ENCODE measurements at regions not wholly inside any gene's neighbourhood (a gene's known extent, or its start where the extent isn't known, plus 50 kb on each side); places are given as distances from the start of the nearest gene placed in this dataset.
"Not testable (repeated sequence)": the region's sequence is repeated elsewhere in the genome, so short reads cannot be mapped to it uniquely, and the experiment has no call there.

- H3K4me3 Mint-ChIP-seq; H3K27ac Mint-ChIP-seq; H3K27me3 Mint-ChIP-seq (ENCODE audit: low read depth); DNase-seq; H3K9me3 Mint-ChIP-seq: not testable (repeated sequence)
- H3K4me1 Mint-ChIP-seq (ENCODE audit: low read depth): peaks cover 26% of the 10 kb centered on the region
- ATAC-seq (replicated peaks in 1 of 2): peak in 1 of 2 donors; percentile 12
- peaks cover 7 to 19% of the 10 kb centered on the region in 2 donors for H3K36me3 Mint-ChIP-seq (ENCODE audit: insufficient read depth in 2 of 2)
These were observed 136.0 kb downstream of the FOXD4L6 start for GRCh38 chr9:40992472-40992821.

- ATAC-seq (replicated peaks in 1 of 2) (peak; percentile 99), DNase-seq (peak; percentile 95 to 99)
- H3K4me3 Mint-ChIP-seq; H3K27ac Mint-ChIP-seq; H3K27me3 Mint-ChIP-seq (ENCODE audit: low read depth); H3K9me3 Mint-ChIP-seq: not testable (repeated sequence)
- peaks cover 22% of the 10 kb centered on the region for H3K4me1 Mint-ChIP-seq (ENCODE audit: low read depth)
- peaks cover 6 to 15% of the 10 kb centered on the region in 2 donors for H3K36me3 Mint-ChIP-seq (ENCODE audit: insufficient read depth in 2 of 2)
These were observed 136.6 kb downstream of the FOXD4L6 start for GRCh38 chr9:40991741-40992471.

GRCh38 chr9:40991100-40991740 lies 137.3 kb downstream of the FOXD4L6 start:
- DNase-seq: peak in 1 of 2 donors; percentile 25
- H3K36me3 Mint-ChIP-seq (ENCODE audit: insufficient read depth in 2 of 2): peaks cover 6 to 13% of the 10 kb centered on the region in 2 donors
- H3K27ac Mint-ChIP-seq; H3K27me3 Mint-ChIP-seq (ENCODE audit: low read depth); H3K4me3 Mint-ChIP-seq; H3K9me3 Mint-ChIP-seq; ATAC-seq (replicated peaks in 1 of 2): not testable (repeated sequence)
- peaks cover 18% of the 10 kb centered on the region for H3K4me1 Mint-ChIP-seq (ENCODE audit: low read depth)

- H3K4me1 Mint-ChIP-seq (ENCODE audit: low read depth); ATAC-seq (replicated peaks in 1 of 2); DNase-seq; H3K27ac Mint-ChIP-seq; H3K4me3 Mint-ChIP-seq; H3K27me3 Mint-ChIP-seq (ENCODE audit: low read depth); H3K9me3 Mint-ChIP-seq; H3K36me3 Mint-ChIP-seq (ENCODE audit: insufficient read depth in 2 of 2): not testable (repeated sequence)
These were observed 142.1 kb downstream of the FOXD4L6 start for GRCh38 chr9:40986332-40986731.

GRCh38 chr9:40975351-40975750 lies 153.1 kb downstream of the FOXD4L6 start:
- H3K27me3 Mint-ChIP-seq (ENCODE audit: low read depth); H3K9me3 Mint-ChIP-seq; ATAC-seq (replicated peaks in 1 of 2); H3K27ac Mint-ChIP-seq; DNase-seq; H3K36me3 Mint-ChIP-seq (ENCODE audit: insufficient read depth in 2 of 2); H3K4me1 Mint-ChIP-seq (ENCODE audit: low read depth); H3K4me3 Mint-ChIP-seq: not testable (repeated sequence)

- not testable (repeated sequence) for H3K4me1 Mint-ChIP-seq (ENCODE audit: low read depth); H3K36me3 Mint-ChIP-seq (ENCODE audit: insufficient read depth in 2 of 2); H3K27ac Mint-ChIP-seq; H3K27me3 Mint-ChIP-seq (ENCODE audit: low read depth); H3K4me3 Mint-ChIP-seq; ATAC-seq (replicated peaks in 1 of 2); DNase-seq; H3K9me3 Mint-ChIP-seq
These were observed 153.6 kb downstream of the FOXD4L6 start for GRCh38 chr9:40974912-40975311.

GRCh38 chr9:40971773-40972172 lies 156.7 kb downstream of the FOXD4L6 start:
- not testable (repeated sequence) for H3K4me1 Mint-ChIP-seq (ENCODE audit: low read depth); H3K27me3 Mint-ChIP-seq (ENCODE audit: low read depth); H3K36me3 Mint-ChIP-seq (ENCODE audit: insufficient read depth in 2 of 2); DNase-seq; H3K27ac Mint-ChIP-seq; H3K9me3 Mint-ChIP-seq; ATAC-seq (replicated peaks in 1 of 2); H3K4me3 Mint-ChIP-seq

- ATAC-seq (replicated peaks in 1 of 2); H3K27ac Mint-ChIP-seq; H3K36me3 Mint-ChIP-seq (ENCODE audit: insufficient read depth in 2 of 2); H3K9me3 Mint-ChIP-seq; DNase-seq; H3K4me3 Mint-ChIP-seq; H3K27me3 Mint-ChIP-seq (ENCODE audit: low read depth); H3K4me1 Mint-ChIP-seq (ENCODE audit: low read depth): not testable (repeated sequence)
These were observed 158.1 kb downstream of the FOXD4L6 start for GRCh38 chr9:40970340-40970739.

GRCh38 chr9:40962461-40962860 lies 166.0 kb downstream of the FOXD4L6 start:
- not testable (repeated sequence) for H3K27me3 Mint-ChIP-seq (ENCODE audit: low read depth); DNase-seq; H3K9me3 Mint-ChIP-seq; H3K27ac Mint-ChIP-seq; H3K36me3 Mint-ChIP-seq (ENCODE audit: insufficient read depth in 2 of 2); H3K4me3 Mint-ChIP-seq; ATAC-seq (replicated peaks in 1 of 2); H3K4me1 Mint-ChIP-seq (ENCODE audit: low read depth)

- not testable (repeated sequence) for H3K4me3 Mint-ChIP-seq; H3K4me1 Mint-ChIP-seq (ENCODE audit: low read depth); H3K9me3 Mint-ChIP-seq; ATAC-seq (replicated peaks in 1 of 2); DNase-seq; H3K27ac Mint-ChIP-seq; H3K27me3 Mint-ChIP-seq (ENCODE audit: low read depth); H3K36me3 Mint-ChIP-seq (ENCODE audit: insufficient read depth in 2 of 2)
These were observed 176.5 kb downstream of the FOXD4L6 start for GRCh38 chr9:40951876-40952494.

- not testable (repeated sequence) for H3K27me3 Mint-ChIP-seq (ENCODE audit: low read depth); H3K36me3 Mint-ChIP-seq (ENCODE audit: insufficient read depth in 2 of 2); H3K27ac Mint-ChIP-seq; H3K4me1 Mint-ChIP-seq (ENCODE audit: low read depth); H3K9me3 Mint-ChIP-seq; DNase-seq; ATAC-seq (replicated peaks in 1 of 2); H3K4me3 Mint-ChIP-seq
These were observed 182.3 kb downstream of the FOXD4L6 start for GRCh38 chr9:40946228-40946627.

GRCh38 chr9:40942730-40943129 lies 185.8 kb downstream of the FOXD4L6 start:
- not testable (repeated sequence) for H3K9me3 Mint-ChIP-seq; ATAC-seq (replicated peaks in 1 of 2); H3K27me3 Mint-ChIP-seq (ENCODE audit: low read depth); H3K27ac Mint-ChIP-seq; H3K36me3 Mint-ChIP-seq (ENCODE audit: insufficient read depth in 2 of 2); DNase-seq; H3K4me3 Mint-ChIP-seq; H3K4me1 Mint-ChIP-seq (ENCODE audit: low read depth)

GRCh38 chr9:40939888-40940209 lies 188.6 kb downstream of the FOXD4L6 start:
- not testable (repeated sequence) for ATAC-seq (replicated peaks in 1 of 2); H3K9me3 Mint-ChIP-seq; H3K36me3 Mint-ChIP-seq (ENCODE audit: insufficient read depth in 2 of 2); H3K4me3 Mint-ChIP-seq; H3K27me3 Mint-ChIP-seq (ENCODE audit: low read depth); DNase-seq; H3K4me1 Mint-ChIP-seq (ENCODE audit: low read depth); H3K27ac Mint-ChIP-seq

Measured in activated T-cell treated with anti-CD3 and anti-CD28 coated beads, Interleukin-2, amount 50 U/mL, for 72 hours (primary cell).